ENCODE measurements at regions not wholly inside any gene's neighbourhood (a gene's known extent, or its start where the extent isn't known, plus 50 kb on each side); places are given as distances from the start of the nearest gene placed in this dataset.

- TF ChIP-seq CTCF (IDR thresholded peaks at IDR 0.05 in 2 of 3, conservative IDR thresholded peaks at IDR 0.05 in 1 of 3; ENCODE audit: control insufficient read depth in 2 of 3, extremely low read depth in 1 of 3, insufficient read depth in 1 of 3, low read depth in 3 of 3, low read length in 3 of 3) (no peak), ASH2L (IDR thresholded peaks at IDR 0.05; ENCODE audit: borderline replicate concordance, low read depth) (no peak), RAD21 (IDR thresholded peaks at IDR 0.05; ENCODE audit: insufficient read depth, low read depth, low read length) (no peak), SIN3A (IDR thresholded peaks at IDR 0.05; ENCODE audit: low read depth, low read length) (no peak), EGR1 (IDR thresholded peaks at IDR 0.05; ENCODE audit: borderline replicate concordance in 1 of 2, low read depth in 2 of 2, low read length in 2 of 2) (no peak), EZH2 (IDR thresholded peaks at IDR 0.05; ENCODE audit: borderline replicate concordance, control insufficient read depth, low read depth, low read length) (no peak), EP300 (IDR thresholded peaks at IDR 0.05; ENCODE audit: borderline replicate concordance in 1 of 2, control insufficient read depth in 1 of 2, low read depth in 2 of 2, low read length in 2 of 2) (no peak), ZNF24 (IDR thresholded peaks at IDR 0.05) (no peak), NFIC (IDR thresholded peaks at IDR 0.05; ENCODE audit: low read depth, low read length) (no peak), RB1 (IDR thresholded peaks at IDR 0.05; ENCODE audit: borderline replicate concordance) (no peak)
These were observed 935.1 kb upstream of the MAP3K7 start for GRCh38 chr6:91521999-91522398.

All from GM12878 (cell line).